HG03565 (cell line): ENCODE measurements at regions not wholly inside any gene's neighbourhood (a gene's known extent, or its start where the extent isn't known, plus 50 kb on each side); places are given as distances from the start of the nearest gene placed in this dataset.

Source experiments
- ATAC-seq: cut with Tn5 transposase; IDR thresholded peaks from one replicate; pipeline ENCODE4 v1.9.1; 2021; ENCODE audit warnings: mild to moderate bottlenecking, moderate library complexity; ENCODE audit not compliant: unreplicated experiment

DNA sequence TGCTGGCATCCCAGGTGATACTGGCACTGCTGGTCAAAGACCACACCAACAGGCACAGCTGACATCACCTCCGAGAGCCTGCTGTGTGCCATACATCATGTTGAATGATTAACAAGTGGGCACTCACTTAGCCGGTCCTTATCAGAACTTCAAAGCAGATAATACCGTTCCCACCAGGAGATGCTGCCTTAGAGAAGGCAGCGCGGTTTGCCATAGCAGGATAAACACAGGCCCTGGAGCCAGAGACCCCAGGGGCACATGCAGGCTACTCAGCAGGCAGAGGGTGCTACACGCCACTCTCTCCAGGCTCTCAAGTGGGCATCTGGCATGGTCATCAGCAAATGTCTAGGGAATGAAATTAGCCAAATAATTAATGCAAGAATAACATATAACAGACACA lies 86.5 kb upstream of the CST7 start:
- ATAC-seq: no peak

- no peak for ATAC-seq
Observed at GRCh38 chr20:24863356-24863755, 85.7 kb upstream of the CST7 start.

- ATAC-seq: no peak
Observed at GRCh38 chr20:24866008-24866407, 83.1 kb upstream of the CST7 start.

GRCh38 chr20:24866742-24867141 lies 82.3 kb upstream of the CST7 start:
- ATAC-seq: no peak

- no peak for ATAC-seq
Observed at GRCh38 chr20:24867556-24867955, 81.5 kb upstream of the CST7 start.

DNA sequence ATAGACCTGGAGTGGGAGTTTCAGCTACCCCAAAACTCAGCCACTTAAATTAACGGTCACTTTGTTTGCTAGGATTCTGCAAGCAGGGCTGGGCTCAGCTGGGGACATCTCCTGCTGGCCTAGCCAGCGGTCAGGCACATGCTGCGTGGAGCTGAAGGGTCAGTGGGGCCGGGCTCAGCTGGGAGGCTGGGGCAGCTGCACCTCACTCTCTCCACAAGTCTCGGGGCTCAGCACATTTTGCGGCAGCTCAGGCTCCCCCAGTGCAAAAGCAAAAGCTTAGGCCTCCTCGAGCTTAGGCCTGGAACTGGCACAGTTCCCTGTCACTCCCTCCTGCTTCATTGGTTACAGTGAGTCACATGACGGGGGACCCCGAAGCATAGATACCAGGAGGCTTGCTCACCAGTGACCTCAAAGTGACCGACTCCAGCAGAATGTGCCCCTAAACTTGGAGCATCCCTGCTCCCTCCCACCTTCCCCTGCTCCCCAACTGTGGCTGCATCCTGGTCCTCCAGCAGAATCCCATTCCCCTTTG lies 80.6 kb upstream of the CST7 start:
- ATAC-seq: no peak

GRCh38 chr20:24868959-24869358 lies 80.1 kb upstream of the CST7 start:
- no peak for ATAC-seq

DNA sequence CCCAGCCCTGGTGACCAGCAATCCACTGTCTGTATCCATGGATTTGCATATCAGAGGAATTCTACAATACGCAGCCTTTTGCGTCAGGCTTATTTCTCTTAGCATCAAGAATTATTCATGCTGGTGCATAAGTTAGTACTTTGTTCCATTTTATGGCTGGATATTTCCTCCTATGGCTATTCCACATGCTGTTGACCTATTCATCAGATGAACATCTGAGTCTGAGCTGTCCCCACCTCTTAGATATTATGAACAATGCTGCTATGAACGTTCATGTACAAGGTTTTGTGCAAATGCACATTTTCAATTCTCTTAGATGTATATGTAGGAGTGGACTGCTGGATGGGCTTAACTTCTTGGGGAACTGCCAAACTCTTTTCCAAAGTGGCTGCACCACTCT lies 79.0 kb upstream of the CST7 start:
- no peak for ATAC-seq

- ATAC-seq: no peak
Observed at GRCh38 chr20:24870881-24871280, 78.2 kb upstream of the CST7 start.

DNA sequence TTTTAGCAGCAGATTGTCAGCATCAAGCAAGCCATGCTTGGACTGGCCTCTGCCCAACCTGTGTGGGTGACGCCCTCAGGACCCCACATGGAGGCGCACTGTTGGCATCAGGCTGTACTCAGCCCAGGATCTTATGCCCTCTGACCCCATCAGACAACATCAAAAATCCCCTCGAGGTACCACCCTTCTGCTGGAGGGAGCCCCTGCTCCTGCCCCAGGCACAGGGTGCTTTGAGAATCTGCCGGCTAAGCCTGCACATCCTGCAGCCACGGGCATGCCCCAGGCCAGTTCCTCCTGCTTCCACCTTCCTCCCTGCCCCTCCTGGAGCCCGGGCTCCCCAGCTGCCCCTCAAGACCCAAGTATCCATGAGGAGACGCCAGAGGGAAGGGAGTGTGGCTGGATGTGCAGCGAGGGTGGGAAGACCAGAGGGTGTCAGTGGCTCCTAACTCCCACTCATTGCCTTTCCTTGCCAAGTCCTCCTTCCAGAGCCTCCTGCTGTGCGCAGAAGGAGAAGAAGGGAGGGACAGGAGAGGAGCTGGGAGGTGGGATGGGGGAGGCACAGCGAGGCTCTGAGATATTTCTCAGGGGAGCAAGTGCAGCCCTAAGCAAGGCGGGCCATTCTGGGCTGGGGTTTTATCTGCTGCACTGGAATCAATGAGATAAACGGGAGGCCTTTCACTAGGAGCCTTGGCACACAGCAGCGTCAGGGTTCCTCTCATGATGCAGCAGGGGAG lies 77.4 kb upstream of the CST7 start:
- no peak for ATAC-seq

- ATAC-seq: no peak
Observed at GRCh38 chr20:24872291-24873024, 76.6 kb upstream of the CST7 start.

DNA sequence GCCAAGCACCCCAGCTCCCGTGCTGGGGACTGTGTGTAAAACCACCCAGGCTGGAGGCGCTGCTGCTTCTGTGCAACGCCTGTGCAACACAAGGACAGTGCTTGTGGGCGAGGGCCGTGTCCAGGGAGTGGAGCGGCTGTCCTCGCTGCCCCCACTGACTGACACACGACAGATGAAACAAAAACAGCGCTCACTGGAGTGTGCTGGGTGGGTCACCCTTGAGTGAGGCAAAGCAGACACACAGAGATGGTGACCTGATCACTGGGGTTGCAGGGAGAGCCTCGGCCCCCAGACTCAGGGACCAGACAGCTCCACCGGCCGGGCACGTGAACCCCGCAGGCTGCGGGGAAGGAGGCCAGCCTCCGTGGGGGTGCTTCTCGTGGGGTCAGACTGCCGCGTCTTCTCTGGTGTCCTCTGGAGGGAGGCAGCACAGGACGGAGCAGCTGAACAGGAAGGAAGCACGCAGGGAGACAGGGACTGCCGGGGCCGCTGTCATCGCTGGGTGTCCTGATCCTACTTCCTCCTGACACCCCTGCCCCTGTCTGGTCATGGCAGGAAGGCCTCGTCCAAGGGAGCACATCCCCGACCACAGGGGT lies 75.9 kb upstream of the CST7 start:
- no peak for ATAC-seq

DNA sequence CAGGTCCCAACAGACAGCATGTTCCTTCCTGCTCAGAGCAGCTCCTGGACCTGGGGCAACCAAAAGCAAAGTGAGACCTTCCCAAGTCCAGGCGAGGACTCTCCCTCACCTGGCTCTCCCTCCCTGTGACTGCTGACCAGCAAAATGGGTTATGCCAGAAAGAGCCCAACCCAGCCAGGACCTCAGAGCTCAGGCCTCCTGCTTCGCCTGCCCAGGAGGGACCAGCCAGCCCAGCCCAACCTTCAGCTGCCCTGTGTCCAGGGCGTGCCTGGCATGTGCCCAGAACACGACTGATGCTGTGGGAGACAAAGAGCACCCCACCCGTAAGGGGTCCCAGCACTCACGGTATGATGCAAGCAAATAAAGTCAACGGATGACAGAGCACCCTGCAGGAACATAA lies 74.0 kb upstream of the CST7 start:
- no peak for ATAC-seq

DNA sequence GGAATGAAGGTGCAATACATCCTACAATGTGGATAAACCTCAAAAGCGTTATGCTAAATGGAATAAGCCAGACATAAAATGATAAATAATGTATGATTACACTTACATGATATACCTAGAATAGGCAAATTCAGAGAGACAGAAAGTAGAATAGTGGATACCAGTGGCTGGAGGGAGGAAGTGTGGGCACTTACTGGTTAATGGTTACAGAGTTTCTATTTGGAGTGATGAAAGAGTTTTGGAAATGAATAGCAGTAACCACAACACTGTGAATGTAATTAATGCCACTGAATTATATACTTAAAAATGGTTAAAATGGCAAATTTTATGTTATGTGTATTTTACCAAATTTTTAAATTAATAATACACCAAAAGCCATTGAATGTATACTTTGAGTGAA lies 71.4 kb upstream of the CST7 start:
- ATAC-seq: no peak

DNA sequence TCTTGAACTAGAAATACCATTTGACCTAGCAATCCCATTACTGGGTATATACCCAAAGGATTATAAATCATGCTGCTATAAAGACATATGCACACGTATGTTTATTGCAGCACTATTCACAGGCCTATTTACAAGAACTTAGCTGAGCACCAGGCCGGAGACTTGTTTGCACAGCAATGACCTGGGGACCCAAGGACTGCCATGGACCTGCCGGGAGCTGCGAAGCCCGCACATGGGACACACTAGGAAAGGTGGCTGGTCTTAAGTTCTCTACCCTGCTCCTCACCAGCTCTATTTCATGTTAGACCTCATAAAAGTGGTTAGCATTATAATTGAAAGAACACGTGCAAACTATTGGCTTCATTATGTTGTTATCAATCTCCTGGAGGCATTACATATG lies 70.4 kb upstream of the CST7 start:
- no peak for ATAC-seq

GRCh38 chr20:24879875-24880274 lies 69.2 kb upstream of the CST7 start:
- no peak for ATAC-seq

DNA sequence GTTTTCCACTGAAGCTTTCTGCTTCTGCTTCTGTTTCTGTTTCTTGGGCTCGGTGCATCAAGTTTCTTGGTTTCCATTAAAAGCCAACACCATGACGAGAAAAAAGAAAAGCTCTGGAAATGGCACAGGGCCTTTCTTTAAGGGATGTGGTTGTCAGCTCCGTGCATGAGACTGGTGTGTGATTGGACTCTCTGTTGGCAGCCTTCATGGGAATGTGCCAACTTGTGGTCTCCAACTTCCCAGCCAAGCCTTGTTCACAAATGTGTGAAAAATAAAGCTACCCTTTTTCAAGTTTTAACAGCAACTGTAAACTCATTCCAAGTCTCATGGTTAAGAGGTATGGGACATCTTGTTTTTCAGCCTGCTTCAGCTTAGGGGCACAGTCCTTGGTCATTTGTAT lies 68.7 kb upstream of the CST7 start:
- ATAC-seq: no peak

- no peak for ATAC-seq
Observed at GRCh38 chr20:24890286-24890685, 58.8 kb upstream of the CST7 start.

DNA sequence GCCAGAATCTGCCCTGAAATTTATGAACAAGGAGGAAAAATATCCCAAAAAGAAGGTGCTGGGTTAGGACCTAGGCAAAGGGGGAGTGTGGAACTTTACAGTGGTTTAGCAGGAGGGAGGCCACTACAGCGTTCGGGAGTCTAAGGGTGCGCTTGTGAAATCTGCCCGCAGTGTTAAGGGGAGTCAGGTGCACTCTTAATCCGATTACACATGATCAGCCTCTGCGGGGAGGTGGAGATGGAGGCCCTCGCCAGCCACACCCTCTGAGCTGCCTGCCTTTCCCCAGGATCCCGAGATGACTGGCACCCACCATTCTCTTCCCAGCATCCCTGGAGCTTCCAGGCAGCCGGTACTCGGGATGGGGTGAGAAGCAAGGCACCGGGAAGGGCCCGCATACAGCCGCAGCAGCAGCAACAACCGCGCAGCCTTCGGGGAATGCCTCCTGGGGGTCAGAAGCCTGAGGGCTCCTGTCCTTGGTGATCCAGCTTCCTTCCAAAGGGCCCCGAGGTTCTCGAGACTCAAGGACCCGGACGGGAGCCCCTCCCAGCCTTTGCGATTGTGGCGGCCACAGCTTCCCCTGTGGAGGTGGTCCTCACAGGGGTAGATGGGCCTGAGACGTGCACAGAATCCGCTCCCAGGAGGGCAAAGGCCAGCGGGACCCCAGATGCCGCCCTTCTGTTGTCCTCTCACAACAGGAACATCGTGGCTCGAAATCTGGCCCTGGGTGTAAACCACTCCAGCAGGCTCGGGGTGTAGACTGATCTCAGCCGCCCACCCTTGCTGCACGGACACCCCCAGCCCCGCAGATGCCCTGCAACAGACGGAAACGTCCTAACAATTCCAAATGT lies 57.3 kb upstream of the CST7 start:
- ATAC-seq: no peak

GRCh38 chr20:24892522-24892921 lies 56.5 kb upstream of the CST7 start:
- ATAC-seq: no peak

DNA sequence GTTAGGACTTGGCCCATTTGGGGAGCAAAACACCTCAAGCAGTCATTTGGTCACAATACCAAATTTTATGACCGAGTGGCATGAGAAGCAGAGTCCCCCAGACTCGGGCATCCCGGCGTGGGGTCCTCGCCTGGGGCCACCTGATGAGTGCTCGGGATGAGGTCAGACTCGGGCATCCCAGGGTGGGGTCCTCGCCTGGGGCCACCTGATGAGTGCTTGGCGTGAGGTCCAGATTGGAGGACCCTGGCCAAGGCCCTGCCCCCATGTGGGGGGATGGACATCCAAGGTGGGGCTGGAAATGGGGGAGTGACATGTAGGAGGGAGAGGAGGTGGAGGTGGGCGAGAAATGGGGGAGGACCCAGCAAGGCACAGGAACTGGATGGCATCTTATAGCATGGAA lies 56.1 kb upstream of the CST7 start:
- ATAC-seq: no peak
